ENCODE measurements at regions not wholly inside any gene's neighbourhood (a gene's known extent, or its start where the extent isn't known, plus 50 kb on each side); places are given as distances from the start of the nearest gene placed in this dataset.

DNA sequence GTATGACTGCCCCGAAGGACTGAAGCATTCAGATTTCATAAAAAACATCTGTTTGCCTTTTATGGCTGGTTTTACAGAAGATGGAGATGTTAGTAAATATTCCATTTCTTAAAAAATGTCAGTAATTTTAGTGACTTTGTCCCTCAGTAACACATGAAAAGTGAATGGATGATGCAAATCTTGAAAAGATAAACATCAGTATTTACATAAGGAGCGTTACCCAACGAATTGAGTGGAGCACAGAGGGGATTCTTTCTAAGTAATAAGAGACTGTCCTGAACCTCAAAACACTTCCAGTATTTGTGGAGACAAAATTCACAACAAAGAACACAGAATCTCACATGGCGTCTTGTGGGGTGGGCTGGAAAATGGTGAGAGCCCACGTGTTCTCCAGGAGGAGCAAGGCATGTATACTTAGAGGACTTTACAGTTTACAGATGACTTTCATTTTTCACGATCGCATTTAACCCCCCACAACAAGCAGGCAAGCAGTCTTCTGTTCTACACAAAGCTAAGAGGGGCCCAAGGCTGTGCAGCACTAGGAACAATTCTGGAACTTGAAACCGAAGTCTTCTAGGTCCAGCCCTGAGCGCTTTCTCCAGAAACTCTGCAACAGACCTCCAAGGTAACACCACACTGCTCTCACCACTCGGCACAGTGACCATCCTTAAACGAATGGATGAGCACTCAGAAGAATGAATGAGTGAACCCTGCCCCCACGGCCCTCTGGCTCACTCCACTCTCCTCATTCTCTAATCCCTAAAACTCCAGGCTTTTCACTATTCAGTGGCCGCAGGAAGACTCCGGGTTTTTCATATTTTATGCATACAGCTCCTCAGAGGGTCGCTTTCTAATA, 709.8 kb downstream of the UQCRFS1 start:
- TF ChIP-seq, protein P1, sequence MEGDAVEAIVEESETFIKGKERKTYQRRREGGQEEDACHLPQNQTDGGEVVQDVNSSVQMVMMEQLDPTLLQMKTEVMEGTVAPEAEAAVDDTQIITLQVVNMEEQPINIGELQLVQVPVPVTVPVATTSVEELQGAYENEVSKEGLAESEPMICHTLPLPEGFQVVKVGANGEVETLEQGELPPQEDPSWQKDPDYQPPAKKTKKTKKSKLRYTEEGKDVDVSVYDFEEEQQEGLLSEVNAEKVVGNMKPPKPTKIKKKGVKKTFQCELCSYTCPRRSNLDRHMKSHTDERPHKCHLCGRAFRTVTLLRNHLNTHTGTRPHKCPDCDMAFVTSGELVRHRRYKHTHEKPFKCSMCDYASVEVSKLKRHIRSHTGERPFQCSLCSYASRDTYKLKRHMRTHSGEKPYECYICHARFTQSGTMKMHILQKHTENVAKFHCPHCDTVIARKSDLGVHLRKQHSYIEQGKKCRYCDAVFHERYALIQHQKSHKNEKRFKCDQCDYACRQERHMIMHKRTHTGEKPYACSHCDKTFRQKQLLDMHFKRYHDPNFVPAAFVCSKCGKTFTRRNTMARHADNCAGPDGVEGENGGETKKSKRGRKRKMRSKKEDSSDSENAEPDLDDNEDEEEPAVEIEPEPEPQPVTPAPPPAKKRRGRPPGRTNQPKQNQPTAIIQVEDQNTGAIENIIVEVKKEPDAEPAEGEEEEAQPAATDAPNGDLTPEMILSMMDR (IDR thresholded peaks at IDR 0.05): no peak
- H3K36me3 ChIP-seq (ENCODE audit: insufficient read depth in 1 of 2, low read depth in 1 of 2): no peaks in the 10 kb centered on the region
- no peak overlapping the region for H3K27ac ChIP-seq
- DNase-seq: no peak
- intact Hi-C loops (cut with DNase I): no loop called here
- ATAC-seq: no peak
- H3K27me3 ChIP-seq (ENCODE audit: insufficient read depth in 3 of 3, low read length in 2 of 3): no peaks in the 10 kb centered on the region
- no peaks in the 10 kb centered on the region for H3K9me3 ChIP-seq
- 71 to 73% (median 73%) methylated on average over 15 of the region's 15 CpGs for WGBS, 3 donors
- H3K4me1 ChIP-seq: no peaks in the 10 kb centered on the region
- H3K4me3 ChIP-seq: no peak overlapping the region

DNA sequence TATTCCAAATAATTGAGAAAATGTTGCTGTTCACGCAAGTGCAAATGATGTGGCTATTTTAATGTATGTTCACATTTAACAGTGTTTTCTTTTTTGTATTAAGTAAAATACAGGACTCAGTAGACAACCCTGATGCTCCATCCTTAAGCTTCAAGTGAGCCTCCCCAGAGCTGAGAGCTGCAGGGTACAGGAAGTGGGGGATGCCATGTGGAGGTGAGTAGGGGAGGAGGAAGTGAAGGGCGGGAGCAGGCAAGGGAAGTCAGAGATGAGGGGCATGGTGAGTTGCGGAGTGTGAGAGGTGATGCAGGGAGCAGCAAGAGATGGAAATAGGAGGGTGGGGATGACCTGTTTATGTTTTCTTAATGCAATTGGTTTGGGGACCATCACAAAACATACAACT, 711.0 kb downstream of the UQCRFS1 start:
- WGBS, 3 donors: 76 to 81% (median 78%) methylated on average over 3 of the region's 3 CpGs
- no peak for ATAC-seq

DNA sequence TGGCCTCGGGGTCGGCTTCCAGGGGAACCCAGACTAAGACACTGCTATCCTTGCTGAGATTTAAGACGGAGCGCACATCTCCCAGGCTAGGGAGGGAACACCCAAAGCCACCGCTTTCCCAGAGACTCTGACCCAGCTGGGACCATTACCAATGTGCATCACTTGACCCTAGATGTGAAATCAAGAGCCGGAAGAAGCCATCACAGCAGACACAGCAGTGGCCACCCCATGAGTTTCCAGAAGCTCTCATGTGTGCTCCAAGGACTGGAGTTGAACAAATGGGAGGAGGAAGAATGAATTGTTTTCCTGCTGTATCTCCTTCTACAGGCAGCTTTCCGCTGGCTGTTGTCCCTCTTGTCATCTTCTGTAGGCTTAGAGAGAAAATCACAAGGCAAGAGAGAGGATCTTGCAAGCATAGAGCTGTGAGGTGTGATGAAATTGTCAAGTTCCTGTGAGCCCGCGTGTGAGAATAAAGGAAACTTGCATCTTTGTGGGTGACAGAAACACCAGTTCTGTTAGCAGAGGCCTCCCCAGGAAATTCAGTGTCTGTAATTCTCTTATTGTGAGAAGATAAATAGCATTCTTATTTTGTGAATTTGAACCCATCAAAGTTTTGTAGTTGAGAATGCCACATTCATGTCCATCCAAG, 711.8 kb downstream of the UQCRFS1 start:
- 87 to 91% (median 90%) methylated on average over 9 of the region's 9 CpGs for WGBS, 3 donors

More for the DNA sequence above, 711.0 kb downstream of the UQCRFS1 start:
- intact Hi-C loops (cut with DNase I): no loop called here
- DNase-seq: no peak
- Histone ChIP-seq H3K4me1 (no peaks in the 10 kb centered on the region), H3K36me3 (ENCODE audit: insufficient read depth in 1 of 2, low read depth in 1 of 2) (no peaks in the 10 kb centered on the region), H3K27ac (no peak overlapping the region), H3K4me3 (no peak overlapping the region), H3K27me3 (ENCODE audit: insufficient read depth in 3 of 3, low read length in 2 of 3) (no peaks in the 10 kb centered on the region), H3K9me3 (no peaks in the 10 kb centered on the region)
- TF ChIP-seq, protein P1 (IDR thresholded peaks at IDR 0.05): no peak

DNA sequence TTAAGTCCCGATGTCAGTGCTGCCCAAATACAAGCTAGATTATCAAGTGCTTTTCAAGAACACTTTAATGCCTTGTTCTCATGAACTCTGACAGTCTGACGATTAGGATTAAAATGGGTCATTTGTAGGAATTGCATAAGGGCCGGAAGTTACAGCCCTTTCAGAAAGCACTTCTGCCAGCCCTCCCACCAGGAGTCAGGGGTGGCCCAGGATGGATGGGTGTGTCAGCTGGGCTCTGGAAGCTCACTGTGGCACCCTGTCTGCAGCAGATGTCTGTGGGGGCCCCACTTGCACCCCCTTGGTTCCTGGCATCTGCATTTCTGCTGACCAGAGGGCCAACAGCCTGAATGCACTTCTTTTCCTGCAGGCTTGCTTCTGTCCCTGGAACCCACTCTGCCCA, 712.7 kb downstream of the UQCRFS1 start:
- Histone ChIP-seq H3K4me1 (no peaks in the 10 kb centered on the region), H3K4me3 (no peak overlapping the region), H3K36me3 (ENCODE audit: insufficient read depth in 1 of 2, low read depth in 1 of 2) (no peaks in the 10 kb centered on the region), H3K27ac (no peak overlapping the region), H3K9me3 (no peaks in the 10 kb centered on the region), H3K27me3 (ENCODE audit: insufficient read depth in 3 of 3, low read length in 2 of 3) (no peaks in the 10 kb centered on the region)
- ATAC-seq (no peak), DNase-seq (no peak)
- TF ChIP-seq, protein P1 (IDR thresholded peaks at IDR 0.05): no peak
- 64 to 77% (median 67%) methylated on average over 3 of the region's 3 CpGs for WGBS, 3 donors
- intact Hi-C loops (cut with DNase I): no loop called here

More for the DNA sequence above, 711.8 kb downstream of the UQCRFS1 start:
- intact Hi-C loops (cut with DNase I): no loop called here
- Histone ChIP-seq H3K36me3 (ENCODE audit: insufficient read depth in 1 of 2, low read depth in 1 of 2) (no peaks in the 10 kb centered on the region), H3K4me3 (no peak overlapping the region), H3K27ac (no peak overlapping the region), H3K4me1 (no peaks in the 10 kb centered on the region), H3K27me3 (ENCODE audit: insufficient read depth in 3 of 3, low read length in 2 of 3) (no peaks in the 10 kb centered on the region), H3K9me3 (no peaks in the 10 kb centered on the region)
- TF ChIP-seq, protein P1 (IDR thresholded peaks at IDR 0.05): no peak
- ATAC-seq (no peak), DNase-seq (no peak)

Data from psoas muscle (tissue), 7 donors.